ENCODE measurements at regions not wholly inside any gene's neighbourhood (a gene's known extent, or its start where the extent isn't known, plus 50 kb on each side); places are given as distances from the start of the nearest gene placed in this dataset.

GRCh38 chr1:59054172-59054571 is 242.7 kb upstream of the FGGY start:
- Histone ChIP-seq H3K4me1 (ENCODE audit: insufficient read depth, low read length) (peaks cover 8% of the 10 kb centered on the region), H4K20me1 (ENCODE audit: insufficient read depth, low read length) (no peaks in the 10 kb centered on the region), H3K36me3 (ENCODE audit: insufficient read depth, low read length) (no peaks in the 10 kb centered on the region), H3K4me3 (ENCODE audit: insufficient read depth, low read length) (no peak overlapping the region), H3K79me2 (ENCODE audit: insufficient read depth, low read length) (no peaks in the 10 kb centered on the region), H3K4me2 (ENCODE audit: insufficient read depth, low read length) (no peak overlapping the region), H3K9me3 (ENCODE audit: low read depth, low read length) (no peaks in the 10 kb centered on the region), H3K27me3 (ENCODE audit: insufficient read depth, low read length) (no peaks in the 10 kb centered on the region), H2AFZ (ENCODE audit: low read length) (no peak overlapping the region), H3K27ac (ENCODE audit: low read depth, low read length) (no peak overlapping the region)
- no peak for TF ChIP-seq CTCF (IDR thresholded peaks at IDR 0.05; ENCODE audit: extremely low read depth, low read depth, low read length)
- no peak for DNase-seq (ENCODE audit: insufficient read length, low spot score, missing footprints)

- no peaks in the 10 kb centered on the region for H3K27me3 ChIP-seq (ENCODE audit: insufficient read depth, low read length)
- peak; percentile 60 for DNase-seq (ENCODE audit: insufficient read length, low spot score, missing footprints)
- no peak overlapping the region for H3K4me2 ChIP-seq (ENCODE audit: insufficient read depth, low read length)
- H3K4me3 ChIP-seq (ENCODE audit: insufficient read depth, low read length) = no peak overlapping the region
- peaks cover 8% of the 10 kb centered on the region for H3K4me1 ChIP-seq (ENCODE audit: insufficient read depth, low read length)
- no peak overlapping the region for H2AFZ ChIP-seq (ENCODE audit: low read length)
- no peaks in the 10 kb centered on the region for H4K20me1 ChIP-seq (ENCODE audit: insufficient read depth, low read length)
- H3K9me3 ChIP-seq (ENCODE audit: low read depth, low read length) = no peaks in the 10 kb centered on the region
- TF ChIP-seq CTCF (IDR thresholded peaks at IDR 0.05; ENCODE audit: extremely low read depth, low read depth, low read length) = no peak
- H3K79me2 ChIP-seq (ENCODE audit: insufficient read depth, low read length) = no peaks in the 10 kb centered on the region
- H3K27ac ChIP-seq (ENCODE audit: low read depth, low read length) = no peak overlapping the region
- no peaks in the 10 kb centered on the region for H3K36me3 ChIP-seq (ENCODE audit: insufficient read depth, low read length)
Measured at GRCh38 chr1:59055908-59056719, 240.8 kb upstream of the FGGY start.

- Histone ChIP-seq H3K27ac (ENCODE audit: low read depth, low read length) (peak overlapping the region; percentile 44), H3K9me3 (ENCODE audit: low read depth, low read length) (no peaks in the 10 kb centered on the region), H3K4me3 (ENCODE audit: insufficient read depth, low read length) (no peak overlapping the region), H3K36me3 (ENCODE audit: insufficient read depth, low read length) (no peaks in the 10 kb centered on the region), H3K4me1 (ENCODE audit: insufficient read depth, low read length) (peaks cover 8% of the 10 kb centered on the region), H4K20me1 (ENCODE audit: insufficient read depth, low read length) (no peaks in the 10 kb centered on the region), H3K27me3 (ENCODE audit: insufficient read depth, low read length) (no peaks in the 10 kb centered on the region), H3K79me2 (ENCODE audit: insufficient read depth, low read length) (no peaks in the 10 kb centered on the region), H3K4me2 (ENCODE audit: insufficient read depth, low read length) (peak overlapping the region; percentile 12), H2AFZ (ENCODE audit: low read length) (no peak overlapping the region)
- peak; percentile 82 for DNase-seq (ENCODE audit: insufficient read length, low spot score, missing footprints)
- no peak for TF ChIP-seq CTCF (IDR thresholded peaks at IDR 0.05; ENCODE audit: extremely low read depth, low read depth, low read length)
Measured at GRCh38 chr1:59057211-59057694, 239.6 kb upstream of the FGGY start.

GRCh38 chr1:59057796-59058195 is 239.1 kb upstream of the FGGY start:
- Histone ChIP-seq H3K4me2 (ENCODE audit: insufficient read depth, low read length) (no peak overlapping the region), H3K27ac (ENCODE audit: low read depth, low read length) (peak overlapping the region; percentile 44), H3K4me3 (ENCODE audit: insufficient read depth, low read length) (no peak overlapping the region), H3K36me3 (ENCODE audit: insufficient read depth, low read length) (no peaks in the 10 kb centered on the region), H3K9me3 (ENCODE audit: low read depth, low read length) (no peaks in the 10 kb centered on the region), H3K79me2 (ENCODE audit: insufficient read depth, low read length) (no peaks in the 10 kb centered on the region), H2AFZ (ENCODE audit: low read length) (no peak overlapping the region), H3K4me1 (ENCODE audit: insufficient read depth, low read length) (peaks cover 8% of the 10 kb centered on the region), H4K20me1 (ENCODE audit: insufficient read depth, low read length) (no peaks in the 10 kb centered on the region), H3K27me3 (ENCODE audit: insufficient read depth, low read length) (no peaks in the 10 kb centered on the region)
- DNase-seq (ENCODE audit: insufficient read length, low spot score, missing footprints) = no peak
- TF ChIP-seq CTCF (IDR thresholded peaks at IDR 0.05; ENCODE audit: extremely low read depth, low read depth, low read length) = no peak

Data from osteoblast (primary cell).